Activated CD4-positive, alpha-beta memory T cell treated with anti-CD3 and anti-CD28 coated beads, Interleukin-2, amount 10 ng/mL, durations not matched to agents 7 days and 5 days (primary cell): ENCODE measurements at regions not wholly inside any gene's neighbourhood (a gene's known extent, or its start where the extent isn't known, plus 50 kb on each side); places are given as distances from the start of the nearest gene placed in this dataset.

Experiments used
- CTCF ChIA-PET: fragments of 350-600 bp; sonication (Branson Sonifier 250); formaldehyde crosslinking; loops from one replicate; lab custom pipeline; 2021; ENCODE audit warnings: antibody characterized with exemption, inconsistent platforms; lab: Charles Lee
- POLR2A ChIA-PET: fragments of 350-600 bp; sonication (Branson Sonifier 250); formaldehyde crosslinking; loops from one replicate; lab custom pipeline; 2021; ENCODE audit warnings: antibody characterized with exemption; lab: Charles Lee
- DNase-seq: peaks from one replicate; pipeline ENCODE4 v3.0.0-alpha.2; 2020
- H3K27ac Mint-ChIP-seq: one replicate; pipeline ENCODE4 v1.8.0; 2021; ENCODE audit warnings: mild to moderate bottlenecking, mixed read lengths
- H3K27me3 Mint-ChIP-seq: one replicate; pipeline ENCODE4 v1.8.0; 2021; ENCODE audit warnings: mixed read lengths
- H3K36me3 Mint-ChIP-seq: one replicate; pipeline ENCODE4 v1.8.0; 2021; ENCODE audit warnings: low read depth, mixed read lengths
- H3K4me1 Mint-ChIP-seq: one replicate; pipeline ENCODE4 v1.8.0; 2021; ENCODE audit warnings: mixed read lengths
- H3K4me3 Mint-ChIP-seq: one replicate; pipeline ENCODE4 v1.8.0; 2021; ENCODE audit warnings: mild to moderate bottlenecking, mixed read lengths
- H3K9me3 Mint-ChIP-seq: one replicate; pipeline ENCODE4 v1.8.0; 2021; ENCODE audit warnings: mixed read lengths

DNA sequence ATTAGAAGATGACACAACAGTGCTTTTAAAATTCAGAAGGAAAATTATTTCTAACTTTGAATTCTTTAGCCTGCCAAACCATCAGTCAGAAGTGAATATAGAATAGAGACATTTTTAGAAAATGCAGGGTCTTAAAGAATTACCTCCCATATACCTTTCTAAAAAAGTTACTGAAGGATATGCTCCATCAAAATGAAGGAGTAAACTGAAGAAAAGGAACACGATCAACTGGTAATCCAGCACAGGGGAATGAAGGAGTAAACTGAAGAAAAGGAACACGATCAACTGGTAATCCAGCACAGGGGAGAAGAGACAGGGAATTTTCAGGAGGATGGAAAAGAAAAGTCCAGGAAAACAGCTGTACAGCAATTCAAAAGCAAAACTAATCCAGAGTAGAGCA is 75.4 kb upstream of the LDLRAD3 start:
- ChIA-PET CTCF (no interaction called here), POLR2A (no interaction called here)
- Mint-ChIP-seq H3K4me3 (no peak overlapping the region), H3K36me3 (no peaks in the 10 kb centered on the region), H3K27me3 (no peaks in the 10 kb centered on the region), H3K9me3 (peaks cover 9% of the 10 kb centered on the region), H3K27ac (no peak overlapping the region), H3K4me1 (no peaks in the 10 kb centered on the region)
- no peak for DNase-seq

DNA sequence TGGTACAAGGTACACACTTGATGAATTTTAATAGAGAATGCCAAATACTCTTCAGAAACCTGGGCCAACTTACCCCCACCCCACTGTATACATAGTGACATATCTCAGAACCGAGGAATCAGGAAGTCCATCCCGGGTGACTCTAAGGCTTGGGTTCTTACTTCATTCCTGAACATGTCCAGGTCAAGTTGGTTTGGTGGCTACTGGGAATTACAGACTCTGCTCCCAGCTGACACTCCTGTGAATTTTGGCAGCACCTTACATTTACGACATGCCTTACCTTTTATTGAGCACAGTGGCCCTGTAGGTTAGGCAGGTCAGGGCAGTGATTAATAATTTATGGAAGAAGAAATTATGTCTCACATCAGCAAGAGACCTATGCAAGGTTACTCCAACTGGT is 70.1 kb upstream of the LDLRAD3 start:
- no peaks in the 10 kb centered on the region for H3K36me3 Mint-ChIP-seq
- no peak overlapping the region for H3K4me3 Mint-ChIP-seq
- CTCF ChIA-PET = no interaction called here
- no peak for DNase-seq
- H3K27me3 Mint-ChIP-seq = peaks cover under 1% of the 10 kb centered on the region
- POLR2A ChIA-PET = no interaction called here
- H3K4me1 Mint-ChIP-seq = no peaks in the 10 kb centered on the region
- no peaks in the 10 kb centered on the region for H3K9me3 Mint-ChIP-seq
- no peak overlapping the region for H3K27ac Mint-ChIP-seq

DNA sequence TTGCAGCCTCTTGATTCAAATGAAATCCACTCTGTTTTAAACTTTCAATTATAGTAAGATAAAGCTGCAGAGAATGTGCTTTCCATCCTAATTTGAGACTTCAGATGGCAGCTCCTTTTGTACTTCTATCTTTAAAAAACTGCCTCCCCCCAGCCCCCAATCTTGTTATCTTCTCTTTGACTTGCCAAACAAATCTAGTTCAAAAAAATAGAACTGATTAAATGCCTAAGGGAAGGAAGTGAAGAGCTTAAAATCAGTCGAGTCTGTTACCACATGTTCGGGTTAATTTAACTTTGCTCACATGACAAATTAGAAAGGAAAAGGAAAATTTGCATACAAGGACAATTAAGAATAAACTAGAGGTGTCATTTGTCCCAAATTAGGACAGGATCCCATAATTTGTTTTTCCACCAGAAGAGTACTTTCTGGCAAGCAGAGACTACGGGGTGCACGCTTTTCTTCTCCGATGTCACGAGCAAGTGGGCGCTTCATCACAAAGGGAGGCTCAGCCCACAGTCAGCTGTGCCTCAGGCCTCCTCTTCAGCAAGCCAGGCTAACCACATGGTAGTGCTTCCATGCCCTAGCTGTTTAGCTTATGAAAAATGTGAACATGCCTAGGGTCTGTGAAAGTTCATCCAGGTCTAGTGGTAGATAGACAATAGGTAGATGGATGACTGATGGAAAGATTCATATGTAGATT is 69.0 kb upstream of the LDLRAD3 start:
- no peak for DNase-seq

DNA sequence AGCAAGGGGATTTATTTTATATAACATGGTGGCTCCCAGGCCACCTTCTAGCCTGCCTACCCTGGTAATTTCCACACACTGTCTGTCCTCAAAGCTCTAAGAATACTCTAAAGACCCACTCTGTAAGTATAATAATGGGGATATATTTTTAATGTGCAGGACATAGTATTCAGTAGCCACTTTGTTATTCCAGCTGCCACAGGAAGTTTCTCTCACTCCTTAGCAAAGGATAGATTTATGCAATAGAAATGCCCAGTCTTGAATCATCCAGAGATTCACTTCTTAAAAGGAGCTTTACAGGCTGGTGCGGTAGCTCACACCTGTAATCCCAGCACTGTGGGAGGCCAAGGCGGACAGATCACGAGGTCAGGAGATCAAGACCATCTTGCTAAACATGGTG is 68.4 kb upstream of the LDLRAD3 start:
- no peak for DNase-seq
- Mint-ChIP-seq H3K36me3 (no peaks in the 10 kb centered on the region), H3K9me3 (no peaks in the 10 kb centered on the region), H3K4me3 (no peak overlapping the region), H3K27ac (no peak overlapping the region), H3K4me1 (no peaks in the 10 kb centered on the region), H3K27me3 (peaks cover 3% of the 10 kb centered on the region)
- ChIA-PET CTCF (interaction anchor here (2.8 kb wide), 1 partner anchor 53 kb away, joined by 10 read pairs; no protein-coding TSS in a partner anchor), POLR2A (no interaction called here)

More for the DNA sequence above, 69.0 kb upstream of the LDLRAD3 start:
- Mint-ChIP-seq H3K27me3 (peaks cover 3% of the 10 kb centered on the region), H3K36me3 (no peaks in the 10 kb centered on the region), H3K9me3 (no peaks in the 10 kb centered on the region), H3K4me1 (no peaks in the 10 kb centered on the region), H3K4me3 (no peak overlapping the region), H3K27ac (no peak overlapping the region)
- POLR2A ChIA-PET = no interaction called here
- CTCF ChIA-PET = interaction anchor here (2.8 kb wide), 1 partner anchor 53 kb away, joined by 10 read pairs; no protein-coding TSS in a partner anchor

DNA sequence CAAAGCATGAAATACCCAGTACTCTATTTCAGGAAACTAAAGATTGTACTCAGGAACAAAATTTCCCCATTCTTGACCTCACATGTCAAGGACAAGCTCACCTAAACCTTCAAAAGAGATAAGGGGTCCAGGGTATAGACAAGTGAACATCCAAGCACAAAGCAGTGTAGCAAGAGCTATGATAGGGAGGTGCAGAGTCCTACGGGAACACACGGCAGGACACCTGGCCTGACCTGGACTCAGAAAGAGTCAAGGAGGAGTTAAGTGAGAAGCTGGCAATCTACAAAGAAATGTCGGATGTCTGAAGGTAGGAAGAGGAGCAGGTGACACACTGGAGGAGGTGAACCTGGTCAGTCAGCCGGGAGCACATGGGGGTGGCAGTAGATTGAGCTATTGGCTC is 67.1 kb upstream of the LDLRAD3 start:
- no peaks in the 10 kb centered on the region for H3K36me3 Mint-ChIP-seq
- ChIA-PET CTCF (interaction anchor here (2.8 kb wide), 1 partner anchor 55 kb away, joined by 10 read pairs; no protein-coding TSS in a partner anchor), POLR2A (no interaction called here)
- H3K27ac Mint-ChIP-seq = no peak overlapping the region
- H3K27me3 Mint-ChIP-seq = peaks cover 5% of the 10 kb centered on the region
- no peak for DNase-seq
- no peak overlapping the region for H3K4me3 Mint-ChIP-seq
- H3K4me1 Mint-ChIP-seq = no peaks in the 10 kb centered on the region
- H3K9me3 Mint-ChIP-seq = no peaks in the 10 kb centered on the region

DNA sequence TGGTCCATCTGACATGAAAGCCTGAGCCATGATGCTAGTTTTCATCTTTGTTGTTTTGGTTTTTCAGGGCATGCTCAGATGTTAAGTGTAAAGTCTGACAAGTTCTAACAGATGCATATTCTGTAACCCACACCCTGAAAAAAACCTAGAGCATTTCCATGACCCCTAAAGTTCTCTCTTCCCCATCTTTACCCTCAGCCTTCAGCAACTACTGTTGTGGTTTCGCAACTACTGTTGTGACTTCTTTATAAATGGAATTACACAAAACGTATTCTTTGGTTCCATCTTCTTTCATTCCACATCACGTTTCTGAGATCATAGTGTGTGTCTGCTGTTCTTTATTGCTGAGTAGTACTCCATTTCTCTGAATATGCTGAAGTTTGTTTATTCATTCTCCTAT is 65.1 kb upstream of the LDLRAD3 start:
- POLR2A ChIA-PET = no interaction called here
- Mint-ChIP-seq H3K36me3 (no peaks in the 10 kb centered on the region), H3K27me3 (peaks cover 9% of the 10 kb centered on the region), H3K9me3 (no peaks in the 10 kb centered on the region), H3K4me3 (no peak overlapping the region), H3K4me1 (no peaks in the 10 kb centered on the region), H3K27ac (no peak overlapping the region)
- CTCF ChIA-PET = no interaction called here
- DNase-seq = no peak

DNA sequence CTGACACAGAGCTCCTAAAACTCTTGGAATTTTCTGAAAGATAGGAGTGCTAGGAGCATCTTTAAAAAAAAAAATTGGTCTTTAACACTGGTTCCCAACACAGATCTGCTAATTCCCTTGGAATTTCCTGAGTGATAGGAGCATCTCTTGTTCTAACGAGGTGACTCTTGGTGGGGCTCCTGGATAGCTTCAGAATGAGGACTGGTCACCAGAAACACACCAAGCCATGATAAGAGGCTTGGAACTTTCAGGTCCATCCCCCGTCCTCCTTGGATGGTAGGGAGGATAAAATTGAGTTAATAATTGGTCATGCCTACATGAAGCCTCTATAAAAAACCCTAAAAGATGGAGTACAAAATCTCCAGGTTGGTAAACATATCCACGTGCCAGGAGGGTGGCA is 64.5 kb upstream of the LDLRAD3 start:
- Mint-ChIP-seq H3K4me1 (no peaks in the 10 kb centered on the region), H3K4me3 (no peak overlapping the region), H3K36me3 (no peaks in the 10 kb centered on the region), H3K9me3 (no peaks in the 10 kb centered on the region), H3K27me3 (peaks cover 9% of the 10 kb centered on the region), H3K27ac (no peak overlapping the region)
- POLR2A ChIA-PET = no interaction called here
- CTCF ChIA-PET = no interaction called here
- no peak for DNase-seq

DNA sequence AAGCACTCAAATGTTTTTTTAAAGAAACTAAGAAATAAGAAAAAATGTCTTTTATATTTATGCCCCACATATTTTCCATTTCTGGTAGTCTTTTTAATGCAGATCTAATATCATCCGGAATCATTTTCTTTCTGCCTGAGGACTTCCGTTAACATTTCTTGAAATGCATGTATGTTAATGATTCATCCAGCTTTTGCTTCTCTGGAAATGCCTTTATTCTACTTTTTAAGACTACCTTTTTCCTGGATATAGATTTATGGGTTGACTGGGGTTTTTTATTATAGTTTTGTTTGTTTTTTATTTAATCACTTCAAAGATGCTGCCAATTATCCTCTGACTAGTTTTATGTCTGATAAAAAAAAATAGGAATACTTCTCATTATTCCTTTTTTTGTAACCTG is 57.1 kb upstream of the LDLRAD3 start:
- H3K27me3 Mint-ChIP-seq = peaks cover 11% of the 10 kb centered on the region
- POLR2A ChIA-PET = no interaction called here
- no peak overlapping the region for H3K27ac Mint-ChIP-seq
- H3K36me3 Mint-ChIP-seq = no peaks in the 10 kb centered on the region
- H3K9me3 Mint-ChIP-seq = no peaks in the 10 kb centered on the region
- CTCF ChIA-PET = no interaction called here
- H3K4me1 Mint-ChIP-seq = no peaks in the 10 kb centered on the region
- DNase-seq = no peak
- no peak overlapping the region for H3K4me3 Mint-ChIP-seq

DNA sequence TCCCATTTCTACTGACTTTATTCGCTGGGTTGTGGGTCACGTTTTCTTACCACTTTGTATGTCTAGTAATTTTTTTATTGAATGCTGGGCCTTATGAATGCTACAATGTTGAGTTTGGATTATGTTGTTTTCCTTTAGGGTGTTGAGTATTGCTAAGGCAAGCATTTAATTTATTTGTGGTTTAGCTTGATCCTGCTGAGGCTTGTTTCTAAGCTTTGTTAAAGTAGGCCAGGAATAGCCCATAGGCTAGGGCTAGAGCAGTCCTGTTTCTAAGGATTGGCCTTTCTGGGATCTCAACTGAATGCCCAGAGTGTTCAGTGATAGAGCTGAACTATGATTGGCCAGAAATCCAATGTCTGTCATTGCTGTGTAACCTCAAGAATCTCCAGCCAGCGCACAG is 56.1 kb upstream of the LDLRAD3 start:
- ChIA-PET POLR2A (no interaction called here), CTCF (no interaction called here)
- Mint-ChIP-seq H3K27ac (no peak overlapping the region), H3K36me3 (no peaks in the 10 kb centered on the region), H3K4me1 (no peaks in the 10 kb centered on the region), H3K27me3 (peaks cover 11% of the 10 kb centered on the region), H3K9me3 (no peaks in the 10 kb centered on the region), H3K4me3 (no peak overlapping the region)
- no peak for DNase-seq

DNA sequence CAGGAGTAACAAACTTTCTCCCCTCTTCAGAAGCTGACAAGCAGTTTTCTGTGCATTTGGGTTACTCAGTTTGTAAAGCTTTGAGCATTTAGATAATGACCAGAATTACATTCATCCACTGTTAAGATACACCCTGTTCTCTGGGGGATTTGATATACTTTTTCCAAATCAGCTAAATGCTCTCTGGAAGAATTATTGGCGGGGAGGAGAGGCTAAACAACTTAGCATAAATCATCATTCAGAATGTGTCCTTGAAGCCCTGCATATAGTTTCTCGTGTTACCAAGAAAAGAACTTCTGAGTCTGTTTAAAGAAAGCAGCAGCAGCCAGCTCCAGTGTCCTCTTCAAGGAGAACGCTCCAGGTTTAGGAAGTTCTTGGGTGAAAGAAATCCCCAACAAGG is 54.9 kb upstream of the LDLRAD3 start:
- ChIA-PET CTCF (no interaction called here), POLR2A (no interaction called here)
- H3K4me3 Mint-ChIP-seq = no peak overlapping the region
- peaks cover 7% of the 10 kb centered on the region for H3K27me3 Mint-ChIP-seq
- DNase-seq = no peak
- no peaks in the 10 kb centered on the region for H3K36me3 Mint-ChIP-seq
- no peaks in the 10 kb centered on the region for H3K9me3 Mint-ChIP-seq
- H3K27ac Mint-ChIP-seq = no peak overlapping the region
- H3K4me1 Mint-ChIP-seq = no peaks in the 10 kb centered on the region

DNA sequence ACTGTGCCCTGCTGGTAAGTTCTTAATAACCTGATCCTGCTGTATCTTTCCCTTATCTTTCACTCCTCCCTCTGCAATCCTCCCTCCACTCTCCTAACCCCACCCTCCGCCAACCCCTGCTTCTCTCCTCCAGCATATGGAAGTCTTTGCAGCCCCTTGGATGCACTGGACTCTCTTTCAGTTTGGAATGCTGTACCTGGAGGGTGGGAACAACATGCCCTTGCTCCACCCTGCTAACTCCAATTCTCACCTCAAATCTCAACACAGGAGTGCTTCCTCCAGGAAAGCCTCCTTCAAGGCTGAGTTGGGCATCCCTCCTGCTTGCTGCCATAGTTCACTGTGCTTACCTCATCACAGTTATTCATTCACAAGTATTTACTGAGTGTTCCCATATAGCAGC is 52.8 kb upstream of the LDLRAD3 start:
- no peak for DNase-seq
- Mint-ChIP-seq H3K36me3 (no peaks in the 10 kb centered on the region), H3K4me3 (no peak overlapping the region), H3K4me1 (no peaks in the 10 kb centered on the region), H3K27me3 (peaks cover 7% of the 10 kb centered on the region), H3K27ac (no peak overlapping the region), H3K9me3 (no peaks in the 10 kb centered on the region)
- ChIA-PET POLR2A (no interaction called here), CTCF (interaction anchor here (1.8 kb wide), 1 partner anchor 69 kb away, joined by 7 read pairs; no protein-coding TSS in a partner anchor)

DNA sequence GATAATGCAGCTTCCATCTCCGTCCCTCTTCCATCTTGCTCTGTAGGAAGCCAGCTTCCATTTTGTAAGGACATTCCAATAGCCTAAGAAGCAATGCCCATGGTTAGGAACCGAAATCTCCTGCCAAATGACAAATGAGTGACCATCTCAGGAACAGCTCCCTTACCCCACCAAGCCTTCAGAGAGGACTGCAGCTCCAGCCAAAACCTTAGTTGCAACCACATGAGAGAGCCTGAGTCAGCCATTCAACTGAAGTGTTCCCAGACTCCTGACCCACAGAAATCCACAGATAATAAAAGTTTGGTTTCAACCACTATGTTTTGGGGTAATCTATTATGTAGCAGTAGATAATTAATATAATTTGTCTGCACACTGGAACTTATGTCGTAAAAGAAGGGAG is 51.7 kb upstream of the LDLRAD3 start:
- Mint-ChIP-seq H3K9me3 (no peaks in the 10 kb centered on the region), H3K4me3 (no peak overlapping the region), H3K27ac (no peak overlapping the region), H3K27me3 (peaks cover 5% of the 10 kb centered on the region), H3K36me3 (no peaks in the 10 kb centered on the region), H3K4me1 (no peaks in the 10 kb centered on the region)
- CTCF ChIA-PET = interaction anchor here (1.8 kb wide), 1 partner anchor 70 kb away, joined by 7 read pairs; no protein-coding TSS in a partner anchor
- DNase-seq = no peak
- POLR2A ChIA-PET = no interaction called here

DNA sequence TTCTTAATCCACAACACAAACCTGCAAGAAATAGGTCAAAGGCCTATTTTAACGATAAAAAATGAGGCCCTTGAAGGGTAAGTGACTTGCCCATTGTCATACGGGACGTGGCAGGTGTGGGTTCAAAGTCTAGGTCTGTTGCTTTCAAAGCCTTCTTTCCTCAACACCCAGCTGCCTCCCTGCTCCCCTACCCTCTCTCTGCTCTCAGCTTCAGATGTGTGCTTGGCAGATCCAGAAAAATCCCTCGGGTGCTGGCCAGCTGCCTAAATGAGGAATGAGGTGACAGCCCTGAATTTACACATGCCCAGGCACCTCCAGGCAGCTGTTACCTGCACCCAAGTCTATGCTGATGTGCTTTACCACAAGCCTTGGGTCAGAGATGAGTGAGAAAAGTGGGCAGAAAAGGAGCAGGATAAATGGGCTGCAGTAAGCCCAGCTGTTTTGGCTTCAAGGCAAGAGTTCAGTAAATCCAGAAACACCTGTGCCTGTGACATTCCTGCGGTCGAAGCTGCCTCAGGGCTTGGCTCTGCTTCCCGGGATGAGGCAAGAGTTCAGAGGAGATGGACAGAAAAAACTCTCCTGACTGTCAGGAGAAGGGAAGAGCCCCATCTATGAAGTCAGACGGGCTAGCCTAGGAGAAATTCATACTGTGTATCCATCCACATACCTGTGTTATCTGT is 49.9 kb upstream of the LDLRAD3 start:
- CTCF ChIA-PET = no interaction called here
- H3K4me3 Mint-ChIP-seq = no peak overlapping the region
- no peaks in the 10 kb centered on the region for H3K4me1 Mint-ChIP-seq
- POLR2A ChIA-PET = no interaction called here
- no peak for DNase-seq
- H3K9me3 Mint-ChIP-seq = no peaks in the 10 kb centered on the region
- H3K36me3 Mint-ChIP-seq = no peaks in the 10 kb centered on the region
- no peaks in the 10 kb centered on the region for H3K27me3 Mint-ChIP-seq
- no peak overlapping the region for H3K27ac Mint-ChIP-seq
